ENCODE measurements at regions not wholly inside any gene's neighbourhood (a gene's known extent, or its start where the extent isn't known, plus 50 kb on each side); places are given as distances from the start of the nearest gene placed in this dataset.

DNA sequence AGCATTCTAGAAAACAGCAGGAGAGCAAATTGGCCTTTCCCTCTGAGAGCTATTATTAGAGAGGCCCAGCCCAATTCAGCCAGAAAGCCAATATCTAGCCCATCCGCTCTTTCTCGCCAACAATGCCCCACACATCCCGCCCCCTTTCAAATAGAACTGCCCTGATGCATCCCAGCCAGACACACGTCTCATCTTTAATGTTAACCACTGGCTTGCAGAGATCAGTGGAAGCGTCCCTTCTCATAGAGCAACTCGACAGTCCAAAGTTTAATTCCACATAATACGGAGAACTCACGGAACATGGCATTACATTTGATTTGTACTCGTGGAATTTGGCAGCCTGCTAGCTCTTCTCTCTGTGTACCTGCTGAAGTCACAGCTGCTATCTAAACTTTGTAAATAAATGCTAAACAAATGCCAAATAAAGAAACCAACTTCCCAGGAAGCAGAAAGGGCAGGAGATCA lies 304.4 kb downstream of the DHX15 start:
- no peak for DNase-seq (ENCODE audit: low spot score)
- Histone ChIP-seq H3K27ac (ENCODE audit: low read depth in 1 of 2, low read length in 2 of 2) (peak overlapping the region; percentile 73 to 86), H3K4me3 (ENCODE audit: low read depth in 1 of 3, low read length in 3 of 3) (no peak overlapping the region), H3K9ac (ENCODE audit: low read depth in 1 of 2, low read length in 2 of 2) (peak overlapping the region in 1 of 2 donors; percentile 71), H3K27me3 (ENCODE audit: control insufficient read depth in 4 of 4, insufficient read depth in 4 of 4, low read length in 3 of 4) (no peaks in the 10 kb centered on the region), H3K36me3 (ENCODE audit: control insufficient read depth in 4 of 4, insufficient read depth in 3 of 4, low read depth in 1 of 4, low read length in 3 of 4) (no peaks in the 10 kb centered on the region), H3K4me1 (ENCODE audit: control insufficient read depth in 4 of 4, insufficient read depth in 4 of 4, low read length in 3 of 4) (peaks cover 0 to 22% (median 15%) of the 10 kb centered on the region in 4 donors), H3K9me3 (ENCODE audit: control insufficient read depth in 4 of 4, low read length in 3 of 4) (no peaks in the 10 kb centered on the region)
- TF ChIP-seq, protein P1, sequence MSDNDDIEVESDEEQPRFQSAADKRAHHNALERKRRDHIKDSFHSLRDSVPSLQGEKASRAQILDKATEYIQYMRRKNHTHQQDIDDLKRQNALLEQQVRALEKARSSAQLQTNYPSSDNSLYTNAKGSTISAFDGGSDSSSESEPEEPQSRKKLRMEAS (IDR thresholded peaks at IDR 0.05), result peak; percentile 91
- TF ChIP-seq RAD21 (IDR thresholded peaks at IDR 0.05) (peak; percentile 70 to 81), EGR1 (IDR thresholded peaks at IDR 0.05; ENCODE audit: low read depth in 2 of 2) (peak in 1 of 2 donors; percentile 84), FOXA1 (IDR thresholded peaks at IDR 0.05) (peak; percentile 87), TAF1 (conservative IDR thresholded peaks at IDR 0.05) (peak; percentile 76), SP1 (IDR thresholded peaks at IDR 0.05) (peak; percentile 99), HNF4G (IDR thresholded peaks at IDR 0.05) (peak; percentile 98), YY1 (IDR thresholded peaks at IDR 0.05) (peak; percentile 88), RXRA (IDR thresholded peaks at IDR 0.05) (peak; percentile 90 to 95), FOXA2 (IDR thresholded peaks at IDR 0.05) (peak; percentile 91), GABPA (IDR thresholded peaks at IDR 0.05 in 1 of 2, conservative IDR thresholded peaks at IDR 0.05 in 1 of 2) (peak in 1 of 2 donors; percentile 49), NR2F2 (IDR thresholded peaks at IDR 0.05) (peak; percentile 54), HNF4A (conservative IDR thresholded peaks at IDR 0.05) (peak; percentile 98 to 99), JUND (IDR thresholded peaks at IDR 0.05) (peak; percentile 92 to 93)
- TF ChIP-seq, protein P2, sequence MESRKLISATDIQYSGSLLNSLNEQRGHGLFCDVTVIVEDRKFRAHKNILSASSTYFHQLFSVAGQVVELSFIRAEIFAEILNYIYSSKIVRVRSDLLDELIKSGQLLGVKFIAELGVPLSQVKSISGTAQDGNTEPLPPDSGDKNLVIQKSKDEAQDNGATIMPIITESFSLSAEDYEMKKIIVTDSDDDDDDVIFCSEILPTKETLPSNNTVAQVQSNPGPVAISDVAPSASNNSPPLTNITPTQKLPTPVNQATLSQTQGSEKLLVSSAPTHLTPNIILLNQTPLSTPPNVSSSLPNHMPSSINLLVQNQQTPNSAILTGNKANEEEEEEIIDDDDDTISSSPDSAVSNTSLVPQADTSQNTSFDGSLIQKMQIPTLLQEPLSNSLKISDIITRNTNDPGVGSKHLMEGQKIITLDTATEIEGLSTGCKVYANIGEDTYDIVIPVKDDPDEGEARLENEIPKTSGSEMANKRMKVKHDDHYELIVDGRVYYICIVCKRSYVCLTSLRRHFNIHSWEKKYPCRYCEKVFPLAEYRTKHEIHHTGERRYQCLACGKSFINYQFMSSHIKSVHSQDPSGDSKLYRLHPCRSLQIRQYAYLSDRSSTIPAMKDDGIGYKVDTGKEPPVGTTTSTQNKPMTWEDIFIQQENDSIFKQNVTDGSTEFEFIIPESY (IDR thresholded peaks at IDR 0.05), result peak; percentile 94
- TF ChIP-seq, protein P3, sequence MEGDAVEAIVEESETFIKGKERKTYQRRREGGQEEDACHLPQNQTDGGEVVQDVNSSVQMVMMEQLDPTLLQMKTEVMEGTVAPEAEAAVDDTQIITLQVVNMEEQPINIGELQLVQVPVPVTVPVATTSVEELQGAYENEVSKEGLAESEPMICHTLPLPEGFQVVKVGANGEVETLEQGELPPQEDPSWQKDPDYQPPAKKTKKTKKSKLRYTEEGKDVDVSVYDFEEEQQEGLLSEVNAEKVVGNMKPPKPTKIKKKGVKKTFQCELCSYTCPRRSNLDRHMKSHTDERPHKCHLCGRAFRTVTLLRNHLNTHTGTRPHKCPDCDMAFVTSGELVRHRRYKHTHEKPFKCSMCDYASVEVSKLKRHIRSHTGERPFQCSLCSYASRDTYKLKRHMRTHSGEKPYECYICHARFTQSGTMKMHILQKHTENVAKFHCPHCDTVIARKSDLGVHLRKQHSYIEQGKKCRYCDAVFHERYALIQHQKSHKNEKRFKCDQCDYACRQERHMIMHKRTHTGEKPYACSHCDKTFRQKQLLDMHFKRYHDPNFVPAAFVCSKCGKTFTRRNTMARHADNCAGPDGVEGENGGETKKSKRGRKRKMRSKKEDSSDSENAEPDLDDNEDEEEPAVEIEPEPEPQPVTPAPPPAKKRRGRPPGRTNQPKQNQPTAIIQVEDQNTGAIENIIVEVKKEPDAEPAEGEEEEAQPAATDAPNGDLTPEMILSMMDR (IDR thresholded peaks at IDR 0.05; ENCODE audit: low read depth, low read length, missing input control), result no peak
- TF ChIP-seq, protein P4, sequence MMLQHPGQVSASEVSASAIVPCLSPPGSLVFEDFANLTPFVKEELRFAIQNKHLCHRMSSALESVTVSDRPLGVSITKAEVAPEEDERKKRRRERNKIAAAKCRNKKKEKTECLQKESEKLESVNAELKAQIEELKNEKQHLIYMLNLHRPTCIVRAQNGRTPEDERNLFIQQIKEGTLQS (IDR thresholded peaks at IDR 0.05), result peak; percentile 82
- TF ChIP-seq, protein P5, sequence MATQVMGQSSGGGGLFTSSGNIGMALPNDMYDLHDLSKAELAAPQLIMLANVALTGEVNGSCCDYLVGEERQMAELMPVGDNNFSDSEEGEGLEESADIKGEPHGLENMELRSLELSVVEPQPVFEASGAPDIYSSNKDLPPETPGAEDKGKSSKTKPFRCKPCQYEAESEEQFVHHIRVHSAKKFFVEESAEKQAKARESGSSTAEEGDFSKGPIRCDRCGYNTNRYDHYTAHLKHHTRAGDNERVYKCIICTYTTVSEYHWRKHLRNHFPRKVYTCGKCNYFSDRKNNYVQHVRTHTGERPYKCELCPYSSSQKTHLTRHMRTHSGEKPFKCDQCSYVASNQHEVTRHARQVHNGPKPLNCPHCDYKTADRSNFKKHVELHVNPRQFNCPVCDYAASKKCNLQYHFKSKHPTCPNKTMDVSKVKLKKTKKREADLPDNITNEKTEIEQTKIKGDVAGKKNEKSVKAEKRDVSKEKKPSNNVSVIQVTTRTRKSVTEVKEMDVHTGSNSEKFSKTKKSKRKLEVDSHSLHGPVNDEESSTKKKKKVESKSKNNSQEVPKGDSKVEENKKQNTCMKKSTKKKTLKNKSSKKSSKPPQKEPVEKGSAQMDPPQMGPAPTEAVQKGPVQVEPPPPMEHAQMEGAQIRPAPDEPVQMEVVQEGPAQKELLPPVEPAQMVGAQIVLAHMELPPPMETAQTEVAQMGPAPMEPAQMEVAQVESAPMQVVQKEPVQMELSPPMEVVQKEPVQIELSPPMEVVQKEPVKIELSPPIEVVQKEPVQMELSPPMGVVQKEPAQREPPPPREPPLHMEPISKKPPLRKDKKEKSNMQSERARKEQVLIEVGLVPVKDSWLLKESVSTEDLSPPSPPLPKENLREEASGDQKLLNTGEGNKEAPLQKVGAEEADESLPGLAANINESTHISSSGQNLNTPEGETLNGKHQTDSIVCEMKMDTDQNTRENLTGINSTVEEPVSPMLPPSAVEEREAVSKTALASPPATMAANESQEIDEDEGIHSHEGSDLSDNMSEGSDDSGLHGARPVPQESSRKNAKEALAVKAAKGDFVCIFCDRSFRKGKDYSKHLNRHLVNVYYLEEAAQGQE (IDR thresholded peaks at IDR 0.05), result peak; percentile 75
- WGBS, result 30% methylated on average over 9 of the region's 9 CpGs
